ENCODE measurements at regions not wholly inside any gene's neighbourhood (a gene's known extent, or its start where the extent isn't known, plus 50 kb on each side); places are given as distances from the start of the nearest gene placed in this dataset.

- Histone ChIP-seq H3K27me3 (ENCODE audit: control insufficient read depth, insufficient read depth) (peaks cover 5% of the 10 kb centered on the region), H3K4me3 (ENCODE audit: low read length) (no peak overlapping the region), H3K9me3 (ENCODE audit: control insufficient read depth, low read length) (no peaks in the 10 kb centered on the region), H3K27ac (ENCODE audit: low read length) (no peak overlapping the region), H3K4me1 (ENCODE audit: control insufficient read depth, insufficient read depth, low read length) (no peaks in the 10 kb centered on the region)
- DNase-seq (no peak), ATAC-seq (no peak)
- WGBS, result 68% methylated on average over 1 of the region's 1 CpG
- intact Hi-C loops (cut with DNase I), result no loop called here
Measured at GRCh38 chr10:118463740-118464139, 121.6 kb upstream of the FAM204A start.

DNA sequence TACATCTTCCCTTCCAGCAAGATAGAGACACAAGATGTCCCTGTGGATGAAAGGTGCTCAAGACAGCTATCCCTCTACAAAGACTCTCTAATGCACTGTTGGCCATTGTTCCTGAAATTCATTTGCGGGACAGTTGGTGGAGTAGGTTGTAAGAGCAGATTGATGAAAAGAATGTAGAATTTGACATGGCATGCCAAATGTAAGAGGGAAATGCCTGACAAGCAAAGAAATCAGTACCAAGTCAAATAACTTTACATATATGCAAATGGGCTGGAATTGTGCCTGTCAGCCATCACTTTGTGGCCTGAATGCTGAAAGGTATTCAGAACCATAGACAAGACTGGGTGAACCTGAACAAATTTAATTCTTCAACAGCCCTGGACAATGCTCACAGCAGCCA, 120.3 kb upstream of the FAM204A start:
- H3K27me3 ChIP-seq (ENCODE audit: control insufficient read depth, insufficient read depth), result peaks cover 8% of the 10 kb centered on the region
- ATAC-seq (no peak), DNase-seq (no peak)
- H3K4me1 ChIP-seq (ENCODE audit: control insufficient read depth, insufficient read depth, low read length), result no peaks in the 10 kb centered on the region
- no peak overlapping the region for H3K4me3 ChIP-seq (ENCODE audit: low read length)
- H3K27ac ChIP-seq (ENCODE audit: low read length), result no peak overlapping the region
- no peaks in the 10 kb centered on the region for H3K9me3 ChIP-seq (ENCODE audit: control insufficient read depth, low read length)
- intact Hi-C loops (cut with DNase I), result no loop called here
- 95% methylated on average over 1 of the region's 1 CpG for WGBS

- Histone ChIP-seq H3K4me1 (ENCODE audit: control insufficient read depth, insufficient read depth, low read length) (no peaks in the 10 kb centered on the region), H3K27me3 (ENCODE audit: control insufficient read depth, insufficient read depth) (peaks cover 3% of the 10 kb centered on the region), H3K9me3 (ENCODE audit: control insufficient read depth, low read length) (no peaks in the 10 kb centered on the region), H3K27ac (ENCODE audit: low read length) (no peak overlapping the region), H3K4me3 (ENCODE audit: low read length) (no peak overlapping the region)
- DNase-seq, result peak; percentile 30 to 78 (median 70)
- ATAC-seq, result peak; percentile 79 to 88
- intact Hi-C loops (cut with DNase I), result loop anchor here in 1 of 4 donors (10.0 kb wide), 1 partner anchor 1245 kb away; no protein-coding TSS in a partner anchor
- 2% methylated on average over 10 of the region's 10 CpGs for WGBS
Measured at GRCh38 chr10:118459642-118460193, 117.6 kb upstream of the FAM204A start.

DNA sequence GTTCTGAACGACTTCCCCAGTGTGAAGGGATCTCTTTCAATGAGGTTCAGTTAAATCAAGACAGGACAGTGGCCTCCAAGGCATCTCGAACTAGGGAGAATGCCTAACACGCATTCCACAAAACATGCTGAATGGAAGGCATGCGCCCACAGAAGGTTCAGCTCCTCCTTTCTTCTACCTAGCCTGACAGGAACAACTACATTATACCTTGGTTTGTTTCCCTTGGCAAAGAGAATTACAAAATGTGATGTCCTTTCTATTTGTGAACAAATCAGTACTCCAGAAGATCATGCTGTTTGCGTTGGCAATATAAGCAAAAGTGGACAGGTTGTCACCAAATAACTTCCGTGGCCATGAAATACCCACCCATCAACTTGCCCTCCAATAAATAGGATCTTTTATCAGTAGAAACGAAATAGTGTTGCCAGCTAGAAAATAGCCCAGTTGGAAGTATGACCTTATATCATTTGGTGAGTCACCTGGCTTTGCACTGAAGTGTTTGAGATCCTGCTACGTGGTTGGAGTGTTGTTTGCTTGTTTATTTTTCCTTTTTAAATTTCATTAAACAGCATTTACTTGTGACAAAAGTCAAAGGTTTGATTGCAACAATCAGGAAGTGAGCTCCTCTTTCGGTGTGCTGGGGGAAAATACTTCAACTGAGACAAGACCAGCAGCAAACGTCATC, 117.0 kb upstream of the FAM204A start:
- no peak overlapping the region for H3K4me3 ChIP-seq (ENCODE audit: low read length)
- ATAC-seq (no peak), DNase-seq (no peak)
- no peaks in the 10 kb centered on the region for H3K4me1 ChIP-seq (ENCODE audit: control insufficient read depth, insufficient read depth, low read length)
- no peaks in the 10 kb centered on the region for H3K9me3 ChIP-seq (ENCODE audit: control insufficient read depth, low read length)
- H3K27ac ChIP-seq (ENCODE audit: low read length), result no peak overlapping the region
- 45% methylated on average over 10 of the region's 10 CpGs for WGBS
- peaks cover 3% of the 10 kb centered on the region for H3K27me3 ChIP-seq (ENCODE audit: control insufficient read depth, insufficient read depth)
- intact Hi-C loops (cut with DNase I), result loop anchor here in 1 of 4 donors (10.0 kb wide), 1 partner anchor 1244 kb away; no protein-coding TSS in a partner anchor

- Histone ChIP-seq H3K4me3 (ENCODE audit: low read length) (no peak overlapping the region), H3K27me3 (ENCODE audit: control insufficient read depth, insufficient read depth) (peaks cover 3% of the 10 kb centered on the region), H3K4me1 (ENCODE audit: control insufficient read depth, insufficient read depth, low read length) (no peaks in the 10 kb centered on the region), H3K27ac (ENCODE audit: low read length) (no peak overlapping the region), H3K9me3 (ENCODE audit: control insufficient read depth, low read length) (no peaks in the 10 kb centered on the region)
- DNase-seq, result no peak
- no peak for ATAC-seq
- intact Hi-C loops (cut with DNase I), result loop anchor here in 1 of 4 donors (10.0 kb wide), 1 partner anchor 1243 kb away; no protein-coding TSS in a partner anchor
Measured at GRCh38 chr10:118457824-118458428, 115.8 kb upstream of the FAM204A start.

DNA sequence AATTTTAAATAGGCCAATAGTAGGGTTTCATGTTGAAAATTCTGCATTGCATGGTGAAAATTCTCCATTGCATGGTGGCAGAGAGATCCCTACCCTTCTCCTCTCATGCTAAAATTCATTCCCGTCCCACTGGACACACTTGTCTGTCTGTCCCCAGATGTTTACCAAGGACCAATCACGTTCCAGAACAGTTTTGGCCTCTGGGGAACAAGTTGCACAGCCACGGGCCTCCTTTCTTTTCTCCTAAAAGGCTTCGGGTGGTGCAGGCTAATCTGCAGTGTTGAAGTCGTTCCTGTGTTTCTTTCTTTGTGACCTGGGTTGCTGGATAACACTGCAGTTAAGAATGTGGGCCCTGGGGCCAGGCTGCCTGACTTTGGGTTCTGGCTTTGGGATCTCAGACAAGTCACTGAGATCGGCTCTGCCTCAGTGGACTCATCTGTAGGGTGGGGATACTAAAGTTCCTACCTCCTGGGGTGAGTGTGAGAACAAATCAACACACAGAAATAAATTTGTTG, 113.1 kb upstream of the FAM204A start:
- DNase-seq (no peak), ATAC-seq (no peak)
- peaks cover 1% of the 10 kb centered on the region for H3K9me3 ChIP-seq (ENCODE audit: control insufficient read depth, low read length)
- no peaks in the 10 kb centered on the region for H3K4me1 ChIP-seq (ENCODE audit: control insufficient read depth, insufficient read depth, low read length)
- H3K27ac ChIP-seq (ENCODE audit: low read length), result no peak overlapping the region
- H3K27me3 ChIP-seq (ENCODE audit: control insufficient read depth, insufficient read depth), result peaks cover 3% of the 10 kb centered on the region
- intact Hi-C loops (cut with DNase I), result loop anchor here in 1 of 4 donors (10.0 kb wide), 1 partner anchor 1240 kb away; no protein-coding TSS in a partner anchor
- H3K4me3 ChIP-seq (ENCODE audit: low read length), result no peak overlapping the region
- 57% methylated on average over 6 of the region's 6 CpGs for WGBS

DNA sequence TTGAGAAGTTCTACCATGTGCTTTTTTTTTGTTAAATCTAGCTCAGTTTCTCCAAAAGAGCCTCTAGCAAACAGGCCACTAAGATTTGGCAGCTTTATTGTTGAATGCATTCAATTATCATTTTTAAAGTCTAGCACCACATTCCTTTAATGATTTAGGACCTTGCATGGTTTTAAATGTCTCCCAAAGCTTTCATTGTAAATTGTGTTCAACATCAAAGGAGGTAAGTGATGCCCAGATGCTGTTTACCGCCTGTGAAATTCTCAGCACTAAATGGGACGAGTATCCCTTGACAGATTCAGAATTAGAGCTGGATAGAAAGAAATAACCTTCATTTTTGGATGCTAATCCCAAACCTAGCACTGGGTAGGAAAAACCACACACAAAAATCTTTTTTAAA, 112.1 kb upstream of the FAM204A start:
- no peak overlapping the region for H3K4me3 ChIP-seq (ENCODE audit: low read length)
- ATAC-seq (no peak), DNase-seq (no peak)
- H3K9me3 ChIP-seq (ENCODE audit: control insufficient read depth, low read length), result peaks cover 1% of the 10 kb centered on the region
- H3K4me1 ChIP-seq (ENCODE audit: control insufficient read depth, insufficient read depth, low read length), result no peaks in the 10 kb centered on the region
- peaks cover 3% of the 10 kb centered on the region for H3K27me3 ChIP-seq (ENCODE audit: control insufficient read depth, insufficient read depth)
- intact Hi-C loops (cut with DNase I), result loop anchor here in 1 of 4 donors (10.0 kb wide), 1 partner anchor 1239 kb away; no protein-coding TSS in a partner anchor
- WGBS, result 82% methylated on average over 2 of the region's 2 CpGs
- H3K27ac ChIP-seq (ENCODE audit: low read length), result no peak overlapping the region

DNA sequence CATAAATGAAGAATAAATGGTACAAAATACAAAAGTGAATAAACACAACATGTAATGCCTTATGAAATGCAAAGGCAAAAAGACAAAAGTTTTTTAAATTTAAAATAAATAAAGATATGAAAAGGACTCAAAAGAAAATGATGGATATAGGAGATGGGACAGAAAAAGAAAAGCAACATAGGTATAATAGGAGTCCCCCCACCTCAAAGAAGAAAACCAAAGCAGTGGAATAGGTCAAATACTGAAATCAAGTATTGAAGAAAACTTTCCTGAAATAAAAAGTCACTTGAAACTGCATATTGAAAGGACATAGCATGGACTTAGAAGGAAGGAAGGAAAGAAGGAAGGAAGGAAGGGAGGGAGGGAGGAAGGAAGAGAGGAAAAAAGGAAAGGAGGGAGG, 110.0 kb upstream of the FAM204A start:
- no peak for ATAC-seq
- Histone ChIP-seq H3K27me3 (ENCODE audit: control insufficient read depth, insufficient read depth) (no peaks in the 10 kb centered on the region), H3K4me3 (ENCODE audit: low read length) (no peak overlapping the region), H3K4me1 (ENCODE audit: control insufficient read depth, insufficient read depth, low read length) (no peaks in the 10 kb centered on the region), H3K9me3 (ENCODE audit: control insufficient read depth, low read length) (peaks cover 1% of the 10 kb centered on the region), H3K27ac (ENCODE audit: low read length) (no peak overlapping the region)
- intact Hi-C loops (cut with DNase I), result loop anchor here in 1 of 4 donors (10.0 kb wide), 1 partner anchor 1237 kb away; no protein-coding TSS in a partner anchor
- DNase-seq, result no peak

- H3K27ac ChIP-seq (ENCODE audit: low read length), result no peak overlapping the region
- peaks cover 3% of the 10 kb centered on the region for H3K27me3 ChIP-seq (ENCODE audit: control insufficient read depth, insufficient read depth)
- no peak for DNase-seq
- ATAC-seq, result no peak
- intact Hi-C loops (cut with DNase I), result no loop called here
- H3K9me3 ChIP-seq (ENCODE audit: control insufficient read depth, low read length), result peaks cover 1% of the 10 kb centered on the region
- no peak overlapping the region for H3K4me3 ChIP-seq (ENCODE audit: low read length)
- H3K4me1 ChIP-seq (ENCODE audit: control insufficient read depth, insufficient read depth, low read length), result no peaks in the 10 kb centered on the region
- WGBS, result 58% methylated on average over 9 of the region's 9 CpGs
Measured at GRCh38 chr10:118449521-118449920, 107.4 kb upstream of the FAM204A start.

- ATAC-seq (no peak), DNase-seq (no peak)
- Histone ChIP-seq H3K27me3 (ENCODE audit: control insufficient read depth, insufficient read depth) (peaks cover 3% of the 10 kb centered on the region), H3K4me1 (ENCODE audit: control insufficient read depth, insufficient read depth, low read length) (no peaks in the 10 kb centered on the region), H3K27ac (ENCODE audit: low read length) (no peak overlapping the region), H3K9me3 (ENCODE audit: control insufficient read depth, low read length) (peaks cover 1% of the 10 kb centered on the region), H3K4me3 (ENCODE audit: low read length) (no peak overlapping the region)
- intact Hi-C loops (cut with DNase I), result no loop called here
- WGBS, result 53% methylated on average over 5 of the region's 5 CpGs
Measured at GRCh38 chr10:118448744-118449143, 106.6 kb upstream of the FAM204A start.

All from right cardiac atrium (tissue), 5 donors.